C4-2B (cell line): ENCODE measurements at regions not wholly inside any gene's neighbourhood (a gene's known extent, or its start where the extent isn't known, plus 50 kb on each side); places are given as distances from the start of the nearest gene placed in this dataset.

ENCODE experiments used
- H3K27ac ChIP-seq: fragments of 450-650 bp; 2 replicates; pipeline ENCODE4 v1.5.1; 2017
- CTCF ChIP-seq: fragments of 450-650 bp; conservative IDR thresholded peaks from 2 replicates; pipeline ENCODE4 v1.5.1; 2017; ENCODE audit warnings: mild to moderate bottlenecking
- ZFX ChIP-seq: fragments of 450-650 bp; IDR thresholded peaks from 2 replicates; pipeline ENCODE4 v1.6.1; 2017

GRCh38 chr13:86052141-86052540, 252.9 kb upstream of the SLITRK6 start:
- H3K27ac ChIP-seq, result no peak overlapping the region
- TF ChIP-seq CTCF, result no peak
- no peak for TF ChIP-seq ZFX

GRCh38 chr13:86051134-86052103, 252.2 kb upstream of the SLITRK6 start:
- no peak overlapping the region for H3K27ac ChIP-seq
- no peak for TF ChIP-seq CTCF
- no peak for TF ChIP-seq ZFX

- TF ChIP-seq CTCF (no peak), ZFX (no peak)
- no peak overlapping the region for H3K27ac ChIP-seq
Measured at GRCh38 chr13:86038490-86038889, 239.3 kb upstream of the SLITRK6 start.

GRCh38 chr13:86020351-86021002, 221.3 kb upstream of the SLITRK6 start:
- TF ChIP-seq ZFX, result no peak

GRCh38 chr13:86006317-86006716, 207.1 kb upstream of the SLITRK6 start:
- no peak overlapping the region for H3K27ac ChIP-seq
- TF ChIP-seq CTCF, result no peak
- no peak for TF ChIP-seq ZFX

More at GRCh38 chr13:86020351-86021002, 221.3 kb upstream of the SLITRK6 start:
- no peak overlapping the region for H3K27ac ChIP-seq

GRCh38 chr13:86003029-86003428, 203.8 kb upstream of the SLITRK6 start:
- H3K27ac ChIP-seq, result no peak overlapping the region
- TF ChIP-seq CTCF (no peak), ZFX (no peak)

- no peak for TF ChIP-seq ZFX
- TF ChIP-seq CTCF, result no peak
- H3K27ac ChIP-seq, result no peak overlapping the region
Measured at GRCh38 chr13:86000546-86000945, 201.3 kb upstream of the SLITRK6 start.
